GM19239 (cell line): ENCODE measurements at regions not wholly inside any gene's neighbourhood (a gene's known extent, or its start where the extent isn't known, plus 50 kb on each side); places are given as distances from the start of the nearest gene placed in this dataset.

Source experiments
- DNase-seq: peaks from one replicate; pipeline ENCODE4 v3.0.0; 2011; ENCODE audit warnings: low spot score; ENCODE audit not compliant: insufficient read length
- FAIRE-seq: peaks from 2 replicates; lab custom pipeline; 2011; peaks lifted over from hg19 to GRCh38; lab: Jason Lieb, UNC

GRCh38 chrX:727738-728621 lies 97.4 kb downstream of the SHOX start:
- FAIRE-seq = no peak
- DNase-seq = no peak

- FAIRE-seq = no peak
- DNase-seq = no peak
Measured at GRCh38 chrX:725971-726370, 95.4 kb downstream of the SHOX start.

GRCh38 chrX:724256-724655 lies 93.7 kb downstream of the SHOX start:
- DNase-seq = no peak
- no peak for FAIRE-seq

- DNase-seq (no peak), FAIRE-seq (no peak)
Measured at GRCh38 chrX:723781-724180, 93.2 kb downstream of the SHOX start.

GRCh38 chrX:721354-721753 lies 90.8 kb downstream of the SHOX start:
- DNase-seq (no peak), FAIRE-seq (no peak)

- DNase-seq (no peak), FAIRE-seq (no peak)
Measured at GRCh38 chrX:720825-721224, 90.2 kb downstream of the SHOX start.

- no peak for FAIRE-seq
Measured at GRCh38 chrX:720250-720649, 89.7 kb downstream of the SHOX start.

GRCh38 chrX:716136-716535 lies 85.5 kb downstream of the SHOX start:
- DNase-seq (no peak), FAIRE-seq (no peak)

More at GRCh38 chrX:720250-720649, 89.7 kb downstream of the SHOX start:
- DNase-seq = no peak

- DNase-seq = no peak
- no peak for FAIRE-seq
Measured at GRCh38 chrX:714131-714530, 83.5 kb downstream of the SHOX start.
